SK-N-SH (cell line): ENCODE measurements at regions not wholly inside any gene's neighbourhood (a gene's known extent, or its start where the extent isn't known, plus 50 kb on each side); places are given as distances from the start of the nearest gene placed in this dataset.

Source experiments
- CTCF ChIA-PET: fragments of 300-600, 350-600 bp; formaldehyde crosslinking; extraction: SDS; loops from one replicate; lab custom pipeline; 2021; lab: Yijun Ruan, JAX
- POLR2A ChIA-PET: fragments of 350-600 bp; sonication (Branson Sonifier 250); formaldehyde crosslinking; extraction: SDS; loops from one replicate; lab custom pipeline; 2020; ENCODE audit warnings: antibody characterized with exemption, inconsistent platforms; lab: Yijun Ruan, JAX
- DNase-seq: peaks from one replicate; pipeline ENCODE4 v3.0.0; 2012
- H2AFZ ChIP-seq: fragments of 200-600 bp; sonication (generic); 2 replicates; pipeline ENCODE4 v1.8.1; 2016; ENCODE audit warnings: antibody characterized with exemption, mild to moderate bottlenecking, low read depth
- H3F3A ChIP-seq: fragments of 200-600 bp; sonication (generic); replicated peaks from 2 replicates; pipeline ENCODE3; 2016; ENCODE audit warnings: antibody characterized with exemption, mild to moderate bottlenecking; ENCODE audit not compliant: insufficient read depth
- H3K27ac ChIP-seq, 2 experiments: fragments of 200-500 bp in 1 of 2; fragments of 200-600 bp in 1 of 2; sonication (Bioruptor generic) in 1 of 2; sonication (generic), shearing (Covaris generic) in 1 of 2; 2 replicates each; pipeline versions ENCODE4 v1.5.1 to v1.6.1; 2014 to 2016; ENCODE audit warnings: low read depth in 2 of 2, inconsistent platforms in 1 of 2, low read length in 1 of 2, mild to moderate bottlenecking in 1 of 2, mixed read lengths in 1 of 2
- H3K27me3 ChIP-seq: fragments of 200-600 bp; sonication (generic), shearing (Covaris generic); 2 replicates; pipeline ENCODE4 v1.6.1; 2016; ENCODE audit warnings: mixed run types; ENCODE audit not compliant: insufficient read depth
- H3K36me3 ChIP-seq, 2 experiments: fragments of 200-500 bp in 1 of 2; fragments of 200-600 bp in 1 of 2; sonication (Bioruptor generic) in 1 of 2; sonication (generic) in 1 of 2; replicated peaks in 1 of 2; 2 replicates each; pipeline versions ENCODE3 to v1.5.1; 2014 to 2016; ENCODE audit warnings: low read length in 1 of 2, mild to moderate bottlenecking in 1 of 2; ENCODE audit not compliant: insufficient read depth in 2 of 2, control insufficient read depth in 1 of 2
- H3K4me1 ChIP-seq, 2 experiments: fragments of 200-500 bp in 1 of 2; fragments of 200-600 bp in 1 of 2; sonication (Bioruptor generic) in 1 of 2; sonication (generic), shearing (Covaris generic) in 1 of 2; 2 replicates each; pipeline versions ENCODE4 v1.5.1 to v1.6.1; 2014 to 2016; ENCODE audit warnings: low read depth in 1 of 2, low read length in 1 of 2, mixed run types in 1 of 2; ENCODE audit not compliant: insufficient read depth in 2 of 2, control insufficient read depth in 1 of 2
- H3K4me2 ChIP-seq: fragments of 200-600 bp; sonication (generic), shearing (Covaris generic); 2 replicates; pipeline ENCODE4 v1.6.1; 2017; ENCODE audit warnings: mixed run types
- H3K4me3 ChIP-seq, 2 experiments: fragments of 200-500 bp in 1 of 2; fragments of 200-600 bp in 1 of 2; sonication (Bioruptor generic) in 1 of 2; sonication (generic), shearing (Covaris generic) in 1 of 2; 2 replicates each; pipeline versions ENCODE4 v1.5.1 to v1.8.1; 2014 to 2016; ENCODE audit warnings: low read depth in 2 of 2, inconsistent platforms in 1 of 2, low read length in 1 of 2, mild to moderate bottlenecking in 1 of 2, mixed read lengths in 1 of 2, moderate library complexity in 1 of 2
- H3K79me2 ChIP-seq: fragments of 200-600 bp; sonication (generic); 2 replicates; pipeline ENCODE4 v1.8.1; 2017; ENCODE audit warnings: mild to moderate bottlenecking; ENCODE audit not compliant: insufficient read depth
- H3K9ac ChIP-seq: fragments of 200-600 bp; sonication (generic); 2 replicates; pipeline ENCODE4 v1.6.1; 2017; ENCODE audit warnings: mixed run types
- H3K9me2 ChIP-seq: fragments of 200-600 bp; sonication (generic); 2 replicates; pipeline ENCODE4 v1.6.1; 2017; ENCODE audit warnings: mixed run types
- H3K9me3 ChIP-seq: fragments of 200-600 bp; sonication (generic); 2 replicates; pipeline ENCODE4 v1.6.1; 2017; ENCODE audit warnings: mixed run types, mild to moderate bottlenecking, moderate library complexity
- H4K20me1 ChIP-seq: fragments of 200-600 bp; sonication (generic); 2 replicates; pipeline ENCODE4 v1.6.1; 2017; ENCODE audit warnings: mild to moderate bottlenecking, mixed run types; ENCODE audit not compliant: insufficient read depth
- CHD2 ChIP-seq: fragments of 150-350 bp; IDR thresholded peaks from 2 replicates; pipeline ENCODE4 v1.6.1; 2018; ENCODE audit warnings: low read length; ENCODE audit not compliant: partially characterized antibody
- EZH2phosphoT487 ChIP-seq: fragments of 200-600 bp; sonication (generic); IDR thresholded peaks from 2 replicates; pipeline ENCODE4 v1.6.1; 2017; ENCODE audit warnings: low read depth, mixed run types, mild to moderate bottlenecking, antibody characterized with exemption, moderate library complexity, borderline replicate concordance
- FOSL2 ChIP-seq: IDR thresholded peaks from 2 replicates; pipeline ENCODE4 v1.4.0; 2012; ENCODE audit warnings: low read depth, mild to moderate bottlenecking, moderate library complexity, borderline replicate concordance
- JUND ChIP-seq: IDR thresholded peaks from 2 replicates; pipeline ENCODE4 v1.4.0; 2012
- NRF1 ChIP-seq: IDR thresholded peaks from 2 replicates; pipeline ENCODE4 v1.6.1; 2012; ENCODE audit warnings: low read depth, mild to moderate bottlenecking, low read length
- POLR2AphosphoS5 ChIP-seq: IDR thresholded peaks from 2 replicates; pipeline ENCODE4 v1.6.1; 2012; ENCODE audit warnings: low read depth, low read length
- RAD21 ChIP-seq: IDR thresholded peaks from 2 replicates; pipeline ENCODE4 v1.6.1; 2012; ENCODE audit warnings: mild to moderate bottlenecking, low read length
- RCOR1 ChIP-seq: fragments of 150-350 bp; IDR thresholded peaks from 2 replicates; pipeline ENCODE4 v1.6.1; 2017; ENCODE audit warnings: antibody characterized with exemption, low read length
- RFX5 ChIP-seq: IDR thresholded peaks from 2 replicates; pipeline ENCODE4 v1.6.1; 2012; ENCODE audit warnings: mild to moderate bottlenecking, improper control_type of control experiment, low read length
- RXRA ChIP-seq: IDR thresholded peaks from 2 replicates; pipeline ENCODE4 v1.4.0; 2012; ENCODE audit warnings: low read depth, mild to moderate bottlenecking, borderline replicate concordance
- TAF1 ChIP-seq: IDR thresholded peaks from 2 replicates; pipeline ENCODE4 v1.6.1; 2012; ENCODE audit warnings: low read depth, mild to moderate bottlenecking, low read length, moderate library complexity, borderline replicate concordance
- TCF12 ChIP-seq: IDR thresholded peaks from 2 replicates; pipeline ENCODE4 v1.4.0; 2012
- TEAD4 ChIP-seq: IDR thresholded peaks from 2 replicates; pipeline ENCODE4 v1.4.0; 2012; ENCODE audit warnings: mild to moderate bottlenecking, borderline replicate concordance; ENCODE audit not compliant: insufficient read depth
- YY1 ChIP-seq: IDR thresholded peaks from 2 replicates; pipeline ENCODE4 v1.4.0; 2012; ENCODE audit warnings: low read depth, mild to moderate bottlenecking
- WGBS: methylation state at CpG from one replicate; pipeline ENCODE4 v1.1.6; 2017; ENCODE audit warnings: low lambda C conversion rate; 5-methylcytosine and 5-hydroxymethylcytosine counted together
- TF ChIP-seq, protein P1 (sequence below): fragments of 200-600 bp; sonication (generic); IDR thresholded peaks from 2 replicates; pipeline ENCODE4 v1.6.1; 2017; ENCODE audit warnings: antibody characterized with exemption, mild to moderate bottlenecking, moderate library complexity
- TF ChIP-seq, protein P2 (sequence below): IDR thresholded peaks from 2 replicates; pipeline ENCODE4; 2012
- TF ChIP-seq, protein P3 (sequence below): fragments of 150-350 bp; IDR thresholded peaks from 2 replicates; pipeline ENCODE4 v1.6.1; 2017; ENCODE audit warnings: antibody characterized with exemption, low read length, low read depth, borderline replicate concordance
- TF ChIP-seq, protein P4 (sequence below): fragments of 150-350 bp; IDR thresholded peaks from 2 replicates; pipeline ENCODE4 v1.6.1; 2016; ENCODE audit warnings: mild to moderate bottlenecking, low read depth, low read length
- TF ChIP-seq, protein P5 (sequence below): IDR thresholded peaks from 2 replicates; pipeline ENCODE4 v1.4.0; 2012; ENCODE audit warnings: low read depth

DNA sequence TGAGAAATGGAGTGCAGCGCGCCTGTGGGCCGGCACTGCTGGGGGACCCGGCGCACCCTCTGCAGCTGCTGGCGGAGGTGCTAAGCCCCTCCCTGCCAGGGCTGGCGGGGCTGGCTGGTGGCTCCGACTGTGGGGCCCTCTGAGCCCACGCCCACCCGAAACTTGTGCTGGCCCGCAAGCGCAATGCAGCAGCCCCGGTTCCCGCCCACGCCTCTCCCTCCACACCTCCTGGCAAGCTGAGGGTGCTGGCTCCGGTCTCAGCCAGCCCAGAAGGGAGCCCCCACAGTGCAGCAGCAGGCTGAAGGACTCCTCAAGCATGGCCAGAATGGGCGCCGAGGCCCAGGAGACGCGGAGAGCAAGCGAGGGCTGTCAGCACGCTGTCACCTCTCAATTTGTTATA lies 1063.0 kb upstream of the AUTS2 start:
- Histone ChIP-seq H3K4me2 (no peak overlapping the region), H3K9ac (no peak overlapping the region), H3K27me3 (no peaks in the 10 kb centered on the region), H2AFZ (no peak overlapping the region), H3K79me2 (no peaks in the 10 kb centered on the region), H3K4me3 (no peak overlapping the region), H3K36me3 (no peaks in the 10 kb centered on the region), H3K9me2 (no peaks in the 10 kb centered on the region), H3K9me3 (no peaks in the 10 kb centered on the region), H3F3A (no peaks in the 10 kb centered on the region), H3K27ac (no peak overlapping the region), H4K20me1 (no peaks in the 10 kb centered on the region), H3K4me1 (no peaks in the 10 kb centered on the region)
- CTCF ChIA-PET: no interaction called here
- no peak for DNase-seq
- TF ChIP-seq JUND (no peak), FOSL2 (no peak), TAF1 (no peak), RFX5 (no peak), CHD2 (no peak), NRF1 (no peak), TEAD4 (no peak), POLR2AphosphoS5 (no peak), RXRA (no peak), EZH2phosphoT487 (no peak), RCOR1 (no peak), YY1 (no peak), RAD21 (no peak), TCF12 (no peak)
- TF ChIP-seq, protein P1, sequence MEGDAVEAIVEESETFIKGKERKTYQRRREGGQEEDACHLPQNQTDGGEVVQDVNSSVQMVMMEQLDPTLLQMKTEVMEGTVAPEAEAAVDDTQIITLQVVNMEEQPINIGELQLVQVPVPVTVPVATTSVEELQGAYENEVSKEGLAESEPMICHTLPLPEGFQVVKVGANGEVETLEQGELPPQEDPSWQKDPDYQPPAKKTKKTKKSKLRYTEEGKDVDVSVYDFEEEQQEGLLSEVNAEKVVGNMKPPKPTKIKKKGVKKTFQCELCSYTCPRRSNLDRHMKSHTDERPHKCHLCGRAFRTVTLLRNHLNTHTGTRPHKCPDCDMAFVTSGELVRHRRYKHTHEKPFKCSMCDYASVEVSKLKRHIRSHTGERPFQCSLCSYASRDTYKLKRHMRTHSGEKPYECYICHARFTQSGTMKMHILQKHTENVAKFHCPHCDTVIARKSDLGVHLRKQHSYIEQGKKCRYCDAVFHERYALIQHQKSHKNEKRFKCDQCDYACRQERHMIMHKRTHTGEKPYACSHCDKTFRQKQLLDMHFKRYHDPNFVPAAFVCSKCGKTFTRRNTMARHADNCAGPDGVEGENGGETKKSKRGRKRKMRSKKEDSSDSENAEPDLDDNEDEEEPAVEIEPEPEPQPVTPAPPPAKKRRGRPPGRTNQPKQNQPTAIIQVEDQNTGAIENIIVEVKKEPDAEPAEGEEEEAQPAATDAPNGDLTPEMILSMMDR: no peak
- TF ChIP-seq, protein P2, sequence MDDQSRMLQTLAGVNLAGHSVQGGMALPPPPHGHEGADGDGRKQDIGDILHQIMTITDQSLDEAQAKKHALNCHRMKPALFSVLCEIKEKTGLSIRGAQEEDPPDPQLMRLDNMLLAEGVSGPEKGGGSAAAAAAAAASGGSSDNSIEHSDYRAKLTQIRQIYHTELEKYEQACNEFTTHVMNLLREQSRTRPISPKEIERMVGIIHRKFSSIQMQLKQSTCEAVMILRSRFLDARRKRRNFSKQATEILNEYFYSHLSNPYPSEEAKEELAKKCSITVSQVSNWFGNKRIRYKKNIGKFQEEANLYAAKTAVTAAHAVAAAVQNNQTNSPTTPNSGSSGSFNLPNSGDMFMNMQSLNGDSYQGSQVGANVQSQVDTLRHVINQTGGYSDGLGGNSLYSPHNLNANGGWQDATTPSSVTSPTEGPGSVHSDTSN: no peak
- TF ChIP-seq, protein P3, sequence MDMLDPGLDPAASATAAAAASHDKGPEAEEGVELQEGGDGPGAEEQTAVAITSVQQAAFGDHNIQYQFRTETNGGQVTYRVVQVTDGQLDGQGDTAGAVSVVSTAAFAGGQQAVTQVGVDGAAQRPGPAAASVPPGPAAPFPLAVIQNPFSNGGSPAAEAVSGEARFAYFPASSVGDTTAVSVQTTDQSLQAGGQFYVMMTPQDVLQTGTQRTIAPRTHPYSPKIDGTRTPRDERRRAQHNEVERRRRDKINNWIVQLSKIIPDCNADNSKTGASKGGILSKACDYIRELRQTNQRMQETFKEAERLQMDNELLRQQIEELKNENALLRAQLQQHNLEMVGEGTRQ: no peak
- TF ChIP-seq, protein P4, sequence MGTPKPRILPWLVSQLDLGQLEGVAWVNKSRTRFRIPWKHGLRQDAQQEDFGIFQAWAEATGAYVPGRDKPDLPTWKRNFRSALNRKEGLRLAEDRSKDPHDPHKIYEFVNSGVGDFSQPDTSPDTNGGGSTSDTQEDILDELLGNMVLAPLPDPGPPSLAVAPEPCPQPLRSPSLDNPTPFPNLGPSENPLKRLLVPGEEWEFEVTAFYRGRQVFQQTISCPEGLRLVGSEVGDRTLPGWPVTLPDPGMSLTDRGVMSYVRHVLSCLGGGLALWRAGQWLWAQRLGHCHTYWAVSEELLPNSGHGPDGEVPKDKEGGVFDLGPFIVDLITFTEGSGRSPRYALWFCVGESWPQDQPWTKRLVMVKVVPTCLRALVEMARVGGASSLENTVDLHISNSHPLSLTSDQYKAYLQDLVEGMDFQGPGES: no peak
- TF ChIP-seq, protein P5, sequence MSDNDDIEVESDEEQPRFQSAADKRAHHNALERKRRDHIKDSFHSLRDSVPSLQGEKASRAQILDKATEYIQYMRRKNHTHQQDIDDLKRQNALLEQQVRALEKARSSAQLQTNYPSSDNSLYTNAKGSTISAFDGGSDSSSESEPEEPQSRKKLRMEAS: no peak
- 84% methylated on average over 16 of the region's 22 CpGs for WGBS
- POLR2A ChIA-PET: no interaction called here
